ENCODE measurements at regions not wholly inside any gene's neighbourhood (a gene's known extent, or its start where the extent isn't known, plus 50 kb on each side); places are given as distances from the start of the nearest gene placed in this dataset.

DNA sequence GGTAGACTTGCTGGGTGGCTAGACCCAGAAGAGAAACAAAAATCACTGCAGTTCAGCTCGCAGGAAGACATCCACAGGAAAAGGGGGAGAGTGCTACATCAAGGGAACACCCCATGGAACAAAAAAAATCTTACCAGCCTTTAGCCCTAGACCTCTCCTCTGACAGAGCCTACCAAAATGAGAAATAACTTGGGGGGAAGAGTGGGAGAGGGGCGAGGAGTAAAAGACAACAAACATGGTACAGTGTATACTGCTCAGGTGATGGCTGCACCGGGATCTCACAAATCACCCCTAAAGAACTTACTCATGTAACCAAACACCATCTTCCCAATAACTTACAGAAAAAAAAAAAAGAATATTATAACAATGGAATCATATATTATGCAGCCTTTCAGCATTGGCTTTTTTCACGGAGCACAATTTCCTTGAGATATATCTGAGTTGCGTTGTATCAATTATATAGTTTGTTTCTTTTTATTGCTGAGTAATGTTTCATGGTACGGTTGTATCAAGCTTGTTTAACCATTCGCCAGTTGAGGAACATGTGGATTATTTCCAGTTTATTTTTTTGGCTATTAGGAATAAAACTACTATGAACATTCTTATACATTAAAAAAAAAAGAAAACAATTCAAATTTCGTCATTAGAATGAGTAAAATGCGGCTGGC lies 90.9 kb downstream of the ZNF280B start:
- no peak for DNase-seq (ENCODE audit: low read depth in 2 of 2, low spot score in 1 of 2)

DNA sequence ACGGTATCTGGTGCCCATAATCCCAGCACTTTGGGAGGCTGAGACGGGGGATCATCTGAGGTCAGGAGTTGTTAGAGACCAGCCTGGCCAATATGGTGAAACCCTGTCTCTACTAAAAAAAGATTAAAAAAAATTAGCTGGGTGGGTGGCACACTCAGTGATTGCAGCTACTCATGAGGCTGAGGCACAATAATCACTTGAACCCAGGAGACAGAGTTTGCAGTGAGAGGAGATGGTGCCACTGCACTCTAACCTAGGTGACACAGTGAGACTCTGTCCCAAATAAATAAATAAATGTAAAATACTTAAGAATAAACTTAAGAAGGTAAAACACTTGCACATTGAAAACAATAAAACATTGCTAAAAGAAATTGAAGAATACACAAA lies 90.4 kb downstream of the ZNF280B start:
- DNase-seq (ENCODE audit: low read depth in 2 of 2, low spot score in 1 of 2) = no peak

DNA sequence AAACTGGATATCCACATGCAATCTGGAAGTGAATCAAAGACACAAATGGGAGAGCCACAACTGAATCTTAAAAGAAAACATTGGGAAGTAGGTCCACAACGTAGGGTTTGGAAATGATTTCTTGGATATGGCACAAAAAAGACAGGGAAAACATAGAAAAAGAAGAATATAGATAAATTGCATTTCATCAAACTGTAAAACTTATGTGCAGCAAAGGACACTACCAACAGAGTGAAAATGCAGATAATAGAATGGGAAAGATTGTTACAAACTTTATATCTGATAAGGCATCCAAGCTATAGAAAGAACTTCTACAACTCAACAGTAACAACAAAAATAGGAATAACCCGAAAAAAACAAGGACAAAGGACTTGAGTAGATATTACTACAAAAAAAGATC lies 89.6 kb downstream of the ZNF280B start:
- no peak for DNase-seq (ENCODE audit: low read depth in 2 of 2, low spot score in 1 of 2)

DNA sequence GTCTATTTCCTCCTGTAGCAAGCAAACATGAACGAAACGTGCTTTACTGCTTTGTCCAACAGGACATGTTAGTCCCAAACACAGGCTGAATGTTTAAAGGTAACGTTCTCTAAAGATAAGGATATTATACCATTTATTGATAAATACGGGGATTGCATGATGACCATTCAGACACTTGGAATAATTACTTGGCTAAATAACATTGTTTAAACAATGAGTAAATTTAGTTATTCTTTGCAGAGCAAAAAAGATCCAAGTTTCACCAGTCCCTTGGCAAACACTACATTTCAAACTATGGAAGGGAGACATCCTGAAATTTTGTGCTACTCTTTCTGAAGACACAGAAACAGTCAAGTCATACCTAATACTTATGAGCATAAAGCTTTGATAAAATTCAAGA lies 88.0 kb downstream of the ZNF280B start:
- DNase-seq (ENCODE audit: low read depth in 2 of 2, low spot score in 1 of 2) = no peak

DNA sequence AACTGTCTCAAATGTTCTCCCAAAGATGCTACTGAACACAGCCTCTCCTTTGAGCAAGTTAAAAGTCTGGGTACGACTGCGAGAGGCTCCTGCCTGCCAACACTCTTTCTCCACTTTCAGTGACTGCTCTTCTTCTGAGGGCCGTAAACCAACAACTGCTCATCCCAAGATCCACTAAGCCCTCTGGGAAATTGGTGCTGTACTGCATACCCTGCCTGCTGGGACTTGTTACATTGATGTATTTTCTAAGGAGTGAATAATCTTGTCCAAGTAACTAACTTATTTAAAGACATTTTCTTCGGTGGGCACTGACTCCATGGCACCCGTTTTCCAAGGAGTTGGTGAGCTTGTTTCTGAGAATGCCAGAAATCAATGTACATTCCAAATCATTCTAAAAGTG lies 87.2 kb downstream of the ZNF280B start:
- no peak for DNase-seq (ENCODE audit: low read depth in 2 of 2, low spot score in 1 of 2)

DNA sequence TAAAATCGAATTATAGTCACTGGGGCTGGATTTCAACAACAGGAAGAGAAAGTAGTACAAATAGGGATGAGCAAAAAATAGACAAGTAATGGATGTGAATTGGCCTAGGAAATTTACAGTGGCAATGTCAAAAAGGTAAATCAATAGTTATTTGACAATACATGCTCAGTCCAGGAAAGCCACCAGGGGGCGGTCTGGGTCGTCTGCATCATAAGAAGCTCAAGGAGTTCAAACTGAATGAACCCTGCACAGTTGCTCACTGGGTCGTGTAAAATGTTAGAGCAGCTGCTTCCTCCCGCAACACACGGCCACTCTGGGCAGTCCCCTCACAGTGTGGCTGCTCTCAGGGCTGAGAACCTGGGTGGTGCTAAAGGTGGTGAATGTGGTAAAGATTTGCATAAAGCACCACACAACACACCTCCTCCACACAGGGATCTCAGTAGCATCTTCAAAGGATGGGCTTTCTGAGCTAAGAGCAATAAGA lies 85.9 kb downstream of the ZNF280B start:
- peak; percentile 17 to 29 for DNase-seq (ENCODE audit: low read depth in 2 of 2, low spot score in 1 of 2)

DNA sequence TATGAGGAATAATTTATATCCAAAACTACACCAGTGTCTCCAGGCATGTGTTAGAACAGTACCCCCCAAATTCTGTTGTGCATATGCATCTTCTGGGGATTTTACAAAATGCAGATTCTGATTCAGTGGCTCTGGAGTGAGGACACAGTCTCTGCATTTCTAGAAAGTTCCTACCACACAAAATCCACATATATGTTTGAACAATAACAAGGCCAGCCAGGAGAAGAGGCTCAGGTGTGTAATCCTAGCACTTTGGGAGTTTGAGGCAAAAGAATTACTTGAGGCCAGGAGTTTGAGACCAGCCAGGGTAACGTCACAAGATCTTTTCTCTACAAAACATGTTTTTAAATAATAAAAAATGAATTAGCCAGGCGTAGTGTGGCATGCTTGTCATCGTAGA lies 84.9 kb downstream of the ZNF280B start:
- DNase-seq (ENCODE audit: low read depth in 2 of 2, low spot score in 1 of 2) = no peak

DNA sequence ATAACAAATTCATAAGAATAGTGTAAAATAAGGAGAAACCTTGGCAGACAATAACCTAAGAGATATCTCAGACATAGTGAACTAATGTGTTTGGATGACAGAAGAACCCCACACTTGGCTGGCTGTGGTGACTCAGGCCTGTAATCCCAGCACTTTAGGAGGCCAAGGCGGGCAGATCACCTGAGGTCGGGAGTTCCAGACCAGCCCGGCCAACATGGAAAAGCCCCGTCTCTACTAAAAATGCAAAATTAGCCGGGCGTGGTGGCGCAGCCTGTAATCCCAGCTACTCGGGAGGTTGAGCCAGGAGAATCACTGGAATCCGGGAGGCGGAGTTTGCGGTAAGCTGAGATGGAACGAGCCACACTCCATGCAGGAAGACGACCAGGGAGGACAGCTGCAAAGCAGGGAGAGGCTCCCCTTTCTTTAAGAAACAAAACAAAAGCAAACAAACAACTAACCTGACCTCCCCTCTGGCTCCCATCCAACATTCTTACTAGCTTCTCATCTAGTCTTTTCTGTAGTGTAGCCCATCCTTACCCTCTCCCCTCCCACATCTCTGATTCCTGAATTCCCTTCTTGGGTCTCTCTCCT lies 84.2 kb downstream of the ZNF280B start:
- DNase-seq (ENCODE audit: low read depth in 2 of 2, low spot score in 1 of 2) = no peak

DNA sequence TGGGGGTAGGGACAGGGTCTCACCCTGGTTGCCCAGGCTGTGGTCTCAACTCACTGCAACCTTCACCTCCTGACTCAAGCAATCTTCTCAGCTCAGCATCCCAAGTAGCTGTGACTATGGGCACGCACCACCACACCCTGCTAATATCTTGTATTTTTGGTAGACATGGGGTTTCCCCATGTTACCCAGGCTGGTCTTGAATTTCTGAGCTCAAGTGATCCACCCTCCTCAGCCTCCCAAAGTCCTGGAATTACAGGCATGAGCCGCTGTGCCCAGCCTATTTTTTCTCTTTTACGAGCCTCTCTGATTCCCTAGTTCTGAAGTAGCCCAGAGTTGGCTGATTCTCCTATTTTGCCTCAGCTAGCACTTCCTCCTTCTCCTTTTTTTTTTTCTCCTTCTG lies 83.6 kb downstream of the ZNF280B start:
- no peak for DNase-seq (ENCODE audit: low read depth in 2 of 2, low spot score in 1 of 2)

DNA sequence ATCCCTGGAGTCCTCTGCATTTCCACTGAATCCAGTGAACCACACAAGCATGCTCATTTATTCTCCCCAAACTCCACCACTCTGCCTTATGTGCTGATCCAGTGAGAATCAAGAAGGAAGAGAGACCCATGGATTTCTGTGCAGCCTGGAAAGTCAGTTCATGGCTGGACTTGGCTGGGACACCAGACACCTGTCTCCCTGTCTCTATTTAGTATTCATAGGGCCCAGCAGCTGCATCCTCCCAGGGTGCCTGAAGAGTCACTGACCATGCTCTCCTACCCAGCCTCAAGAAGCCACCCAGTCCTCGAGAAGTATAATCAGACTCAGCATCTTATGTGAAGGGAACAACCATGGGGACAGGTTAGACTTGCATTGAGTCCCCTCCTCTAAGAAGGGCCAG lies 83.2 kb downstream of the ZNF280B start:
- no peak for DNase-seq (ENCODE audit: low read depth in 2 of 2, low spot score in 1 of 2)

DNA sequence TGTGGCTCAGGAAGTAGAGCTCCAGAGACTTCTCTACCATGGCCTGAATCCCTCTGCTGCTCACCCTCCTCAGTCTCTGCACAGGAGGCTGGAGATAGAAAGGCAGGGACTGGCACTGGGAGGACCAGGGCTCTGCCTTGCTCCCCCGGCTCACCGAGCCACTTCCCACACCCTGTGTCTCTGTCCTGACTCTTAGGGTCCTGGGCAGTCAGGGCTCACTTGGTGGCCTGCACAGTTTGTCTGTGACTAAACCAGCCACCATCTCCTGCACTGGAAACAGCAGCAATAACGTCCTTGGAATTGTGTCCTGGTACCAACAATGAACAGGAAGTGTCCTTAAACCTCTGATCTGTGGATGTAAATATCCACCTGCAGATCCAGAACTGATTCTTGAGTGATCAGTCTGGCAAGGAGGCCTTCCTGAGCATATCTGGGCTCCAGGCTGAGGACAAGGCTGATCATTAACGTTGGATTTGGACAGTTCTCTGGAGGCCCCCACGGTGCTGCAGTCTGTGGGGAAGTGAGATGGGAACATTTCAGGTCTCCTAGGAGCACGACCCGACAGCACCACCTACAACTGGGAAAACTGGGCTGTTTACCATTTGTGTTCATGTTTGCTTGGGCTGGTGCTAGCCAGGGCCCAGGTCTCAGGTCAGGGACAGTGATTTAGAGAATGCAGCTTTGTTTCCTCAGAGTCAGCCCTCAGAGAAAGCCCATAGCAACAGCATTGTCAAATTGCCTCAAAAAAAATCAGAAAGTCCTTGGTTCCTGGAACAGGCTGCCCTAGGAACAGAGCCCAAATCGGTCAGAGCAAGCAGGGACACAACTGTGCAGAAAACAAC lies 82.5 kb downstream of the ZNF280B start:
- DNase-seq (ENCODE audit: low read depth in 2 of 2, low spot score in 1 of 2) = no peak

DNA sequence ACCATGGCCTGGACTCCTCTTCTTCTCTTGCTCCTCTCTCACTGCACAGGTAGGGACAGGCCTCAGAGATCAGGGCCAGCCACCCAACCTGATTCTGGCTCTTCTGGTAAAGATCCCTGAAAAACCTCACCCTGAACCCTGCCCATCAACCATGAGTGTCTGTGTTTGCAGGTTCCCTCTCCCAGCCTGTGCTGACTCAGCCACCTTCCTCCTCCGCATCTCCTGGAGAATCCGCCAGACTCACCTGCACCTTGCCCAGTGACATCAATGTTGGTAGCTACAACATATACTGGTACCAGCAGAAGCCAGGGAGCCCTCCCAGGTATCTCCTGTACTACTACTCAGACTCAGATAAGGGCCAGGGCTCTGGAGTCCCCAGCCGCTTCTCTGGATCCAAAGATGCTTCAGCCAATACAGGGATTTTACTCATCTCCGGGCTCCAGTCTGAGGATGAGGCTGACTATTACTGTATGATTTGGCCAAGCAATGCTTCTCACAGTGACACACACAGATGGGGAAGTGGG lies 80.9 kb downstream of the ZNF280B start:
- no peak for DNase-seq (ENCODE audit: low read depth in 2 of 2, low spot score in 1 of 2)

DNA sequence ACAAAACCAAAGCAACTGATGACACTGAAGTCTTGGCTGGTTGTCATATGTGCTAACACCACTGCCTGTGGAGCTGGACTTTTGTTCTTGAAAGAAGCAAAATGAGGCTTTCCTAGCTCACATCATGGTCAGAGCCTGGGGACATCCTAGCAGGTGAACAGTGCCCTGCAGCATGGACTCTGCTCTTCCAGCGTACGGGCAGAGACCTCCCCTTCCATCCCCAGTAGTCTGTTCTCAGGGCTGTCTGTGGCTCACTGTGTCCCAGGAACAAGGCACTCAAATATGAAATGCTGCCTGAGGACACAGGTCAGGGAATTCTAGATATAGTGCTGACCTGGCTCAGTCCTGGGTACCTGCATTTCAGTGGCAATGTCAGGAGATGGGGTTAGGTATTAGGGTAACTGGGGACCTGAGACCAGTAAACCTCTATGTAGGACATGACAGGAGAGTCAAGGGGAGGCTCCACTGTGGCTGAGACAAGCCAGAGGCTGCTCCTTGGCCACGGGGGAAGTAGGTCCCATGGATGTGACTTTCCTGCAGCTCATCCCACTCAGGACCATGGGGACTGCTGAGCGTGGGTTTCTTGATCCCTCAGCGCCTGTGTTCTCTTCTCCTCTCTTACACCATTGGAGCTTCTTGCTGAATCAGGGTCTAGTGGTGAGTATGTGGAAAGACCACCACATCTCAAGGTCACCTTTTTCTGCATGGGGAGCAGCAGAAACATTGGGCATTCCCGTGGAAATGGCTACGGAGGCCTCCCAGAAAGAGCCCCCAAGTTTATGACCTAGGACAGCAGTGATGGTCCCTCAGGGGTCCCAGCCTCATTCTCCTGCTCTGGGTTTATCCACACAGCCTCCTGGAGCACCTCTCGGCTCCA lies 80.1 kb downstream of the ZNF280B start:
- DNase-seq (ENCODE audit: low read depth in 2 of 2, low spot score in 1 of 2) = no peak

DNA sequence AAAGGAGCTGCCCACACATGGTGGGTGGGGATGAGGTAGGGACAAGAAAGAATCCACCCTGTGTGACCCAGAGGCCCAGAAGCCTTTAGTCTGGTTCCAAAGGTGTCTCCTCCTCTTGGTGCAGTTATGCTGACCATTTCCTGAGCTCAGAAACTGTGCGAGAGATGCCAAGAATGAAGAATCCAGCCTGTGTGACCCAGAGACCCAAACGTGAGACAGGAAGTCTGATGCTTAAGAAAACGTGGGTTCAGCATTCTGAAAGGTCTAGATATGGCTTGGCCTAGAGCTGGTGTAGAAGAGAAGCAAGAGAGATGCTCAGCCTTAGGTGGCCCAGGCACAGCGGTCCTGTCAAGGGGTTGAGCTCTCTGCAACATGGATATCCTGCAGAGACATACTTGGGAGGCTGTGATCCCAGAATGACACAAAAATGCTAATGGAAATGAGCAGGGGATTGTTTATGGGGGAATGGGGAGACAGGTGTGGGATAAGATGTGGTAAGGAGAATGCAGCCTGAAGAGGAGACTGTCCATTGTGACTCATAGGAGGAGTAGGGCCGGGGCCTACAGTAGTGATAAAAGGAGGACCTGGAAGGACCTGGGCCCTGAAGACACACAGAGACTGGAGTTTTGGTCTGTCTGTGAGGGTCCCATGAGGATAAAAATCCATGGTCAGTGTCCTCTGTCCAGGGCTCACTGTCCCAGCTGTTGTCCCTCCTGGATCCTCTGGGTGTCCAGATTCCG lies 79.0 kb downstream of the ZNF280B start:
- DNase-seq (ENCODE audit: low read depth in 2 of 2, low spot score in 1 of 2) = no peak

DNA sequence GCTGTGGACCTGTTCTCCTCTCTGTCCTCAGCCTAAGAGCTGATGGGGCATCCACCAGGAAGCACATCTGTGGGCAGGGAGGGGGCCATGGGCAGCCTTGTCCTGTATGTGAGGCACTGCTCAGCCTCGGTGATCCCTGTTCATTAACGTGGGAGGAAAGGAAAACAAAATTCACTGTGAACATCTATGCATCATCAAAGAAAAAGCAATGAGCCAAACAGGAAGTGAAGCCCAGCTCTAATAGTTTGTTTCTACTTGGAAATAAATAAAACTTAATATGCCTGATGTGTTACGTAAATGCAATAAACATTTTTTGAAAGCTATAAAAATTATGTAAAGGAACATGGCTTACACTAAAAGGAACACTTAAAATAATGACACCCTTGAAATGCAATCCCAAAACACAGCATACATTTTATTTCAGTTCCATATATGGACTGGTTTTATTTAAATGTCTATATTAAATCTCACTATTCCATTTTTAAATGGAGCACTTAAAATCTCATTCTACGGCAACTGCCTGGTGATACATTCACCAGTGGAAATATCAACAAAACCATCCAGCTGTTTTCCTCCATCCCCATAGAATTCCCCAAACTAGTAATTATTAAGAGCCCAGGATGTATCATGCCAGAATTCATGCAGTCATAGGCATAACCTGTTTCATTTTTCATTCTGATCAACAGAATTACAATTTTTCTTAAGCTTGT lies 78.3 kb downstream of the ZNF280B start:
- no peak for DNase-seq (ENCODE audit: low read depth in 2 of 2, low spot score in 1 of 2)

DNA sequence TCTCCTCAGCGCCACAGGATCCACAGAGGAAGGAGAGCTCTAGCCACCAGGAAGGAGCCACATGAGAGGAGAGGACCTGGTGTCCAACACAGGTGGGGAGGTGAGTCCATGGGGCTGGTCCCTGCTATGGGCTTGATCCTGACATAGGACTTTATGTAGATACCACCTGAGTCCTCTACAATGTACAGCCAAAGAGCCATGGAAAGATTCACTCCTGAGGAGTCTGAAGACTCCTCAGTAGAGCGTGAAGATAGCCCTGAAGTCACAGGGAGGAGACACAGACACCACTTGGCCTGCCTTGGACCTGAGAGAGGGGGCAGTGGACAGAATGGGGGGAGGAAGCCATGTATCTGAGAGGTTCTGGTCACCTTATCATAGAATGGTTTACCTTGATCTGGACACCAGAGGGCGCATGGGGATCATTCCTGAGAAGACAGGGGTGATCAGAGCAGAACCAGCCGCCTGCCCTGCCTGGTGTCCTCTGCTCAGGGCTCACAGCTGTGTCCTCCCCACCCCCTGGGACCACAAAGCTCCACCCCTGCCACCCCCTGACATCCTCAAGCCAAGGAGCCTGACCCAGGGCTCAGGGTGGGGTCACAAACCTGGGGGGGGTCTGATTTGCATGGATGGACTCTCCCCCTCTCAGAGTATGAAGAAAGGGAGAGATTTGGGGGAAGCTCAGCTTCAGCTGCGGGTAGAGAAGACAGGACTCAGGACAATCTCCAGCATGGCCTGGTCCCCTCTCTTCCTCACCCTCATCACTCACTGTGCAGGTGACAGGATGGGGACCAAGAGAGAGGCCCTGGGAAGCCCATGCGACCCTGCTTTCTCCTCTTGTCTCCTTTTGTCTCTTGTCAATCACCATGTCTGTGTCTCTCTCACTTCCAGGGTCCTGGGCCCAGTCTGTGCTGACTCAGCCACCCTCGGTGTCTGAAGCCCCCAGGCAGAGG lies 77.0 kb downstream of the ZNF280B start:
- peak; percentile 24 to 33 for DNase-seq (ENCODE audit: low read depth in 2 of 2, low spot score in 1 of 2)

DNA sequence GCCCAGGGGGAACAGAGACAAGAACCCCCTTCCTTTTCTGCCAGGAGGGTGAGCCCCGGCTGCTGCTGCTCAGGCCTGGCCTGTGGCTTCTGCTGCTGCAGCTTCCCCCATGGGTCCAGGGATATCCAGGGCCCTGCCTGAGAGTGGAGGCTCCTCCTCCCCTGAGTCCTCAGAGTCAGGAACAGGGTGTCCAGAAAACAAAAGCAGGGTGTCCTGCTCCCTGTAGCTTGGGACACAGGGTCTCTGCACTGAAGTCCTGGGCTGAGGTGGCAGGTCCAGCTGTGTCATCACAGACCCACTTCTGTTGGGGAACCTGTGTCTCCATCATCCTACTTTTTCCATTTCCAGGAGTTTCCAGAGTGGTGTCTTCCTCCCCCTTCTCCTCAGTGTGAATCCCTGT lies 76.1 kb downstream of the ZNF280B start:
- DNase-seq (ENCODE audit: low read depth in 2 of 2, low spot score in 1 of 2) = no peak

DNA sequence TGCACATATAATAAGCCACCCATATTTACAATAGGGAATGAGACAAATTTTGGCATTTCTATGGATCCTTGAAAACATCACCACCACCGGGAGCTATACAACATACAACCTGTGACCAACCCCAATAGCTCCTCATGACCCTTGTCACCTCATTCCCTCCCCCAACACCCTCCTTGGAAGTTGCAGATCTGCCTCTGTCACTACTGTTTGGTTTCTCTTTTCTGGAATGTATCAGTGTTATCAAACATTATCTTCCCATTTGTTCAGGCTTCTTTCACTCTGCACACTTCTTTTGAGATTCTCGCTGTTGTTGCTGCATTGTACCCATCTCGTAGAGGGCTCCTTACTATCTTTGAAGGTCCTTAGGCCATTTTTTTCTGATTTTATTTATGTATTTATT lies 75.6 kb downstream of the ZNF280B start:
- no peak for DNase-seq (ENCODE audit: low read depth in 2 of 2, low spot score in 1 of 2)

DNA sequence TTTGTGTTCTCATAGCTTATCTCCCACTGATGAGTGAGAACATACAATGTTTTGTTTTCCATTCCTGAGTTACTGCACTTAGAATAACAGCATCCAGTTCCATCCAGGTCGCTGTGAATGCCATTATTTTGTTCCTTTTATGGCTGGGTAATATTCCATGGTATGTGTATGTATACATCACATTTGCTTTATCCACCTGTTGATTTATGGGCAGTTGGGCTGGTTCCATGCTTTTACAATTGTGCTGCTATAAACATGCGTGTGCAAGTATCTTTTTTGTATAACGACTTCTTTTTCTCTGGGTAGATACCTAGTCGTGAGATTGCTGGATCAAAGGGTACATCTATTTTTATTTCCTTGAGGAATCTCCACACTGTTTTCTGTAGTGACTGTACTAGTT lies 74.8 kb downstream of the ZNF280B start:
- no peak for DNase-seq (ENCODE audit: low read depth in 2 of 2, low spot score in 1 of 2)
